Parathyroid adenoma (tissue), 2 donors: ENCODE measurements at regions not wholly inside any gene's neighbourhood (a gene's known extent, or its start where the extent isn't known, plus 50 kb on each side); places are given as distances from the start of the nearest gene placed in this dataset.
"Not testable (repeated sequence)": the region's sequence is repeated elsewhere in the genome, so short reads cannot be mapped to it uniquely, and the experiment has no call there.

Source experiments
- H2AFZ ChIP-seq: fragments of 300-600 bp; sonication (generic); one replicate; pipeline ENCODE4 v1.7.0; 2017; ENCODE audit warnings: antibody characterized with exemption, mild to moderate bottlenecking
- H3K27ac ChIP-seq: fragments of 300-600 bp; sonication (generic); one replicate; pipeline ENCODE4 v1.7.0; 2017
- H3K27me3 ChIP-seq: fragments of 300-600 bp; sonication (generic); one replicate; pipeline ENCODE4 v1.7.0; 2017; ENCODE audit warnings: low read length; ENCODE audit not compliant: control insufficient read depth, insufficient read depth
- H3K36me3 ChIP-seq: fragments of 300-600 bp; sonication (generic); one replicate; pipeline ENCODE4 v1.7.0; 2017; ENCODE audit warnings: low read length; ENCODE audit not compliant: control insufficient read depth, insufficient read depth
- H3K4me1 ChIP-seq: fragments of 300-600 bp; sonication (generic); one replicate; pipeline ENCODE4 v1.7.0; 2017; ENCODE audit warnings: control low read depth
- H3K4me2 ChIP-seq: fragments of 300-600 bp; sonication (generic); one replicate; pipeline ENCODE4 v1.7.0; 2017; ENCODE audit warnings: low read length
- H3K4me3 ChIP-seq: fragments of 300-600 bp; sonication (generic); one replicate; pipeline ENCODE4 v1.7.0; 2017; ENCODE audit warnings: low read depth, low read length
- H3K79me2 ChIP-seq: fragments of 300-600 bp; sonication (generic); one replicate; pipeline ENCODE4 v1.7.0; 2017; ENCODE audit warnings: control low read depth
- H3K9ac ChIP-seq: fragments of 300-600 bp; sonication (generic); one replicate; pipeline ENCODE4 v1.7.0; 2017; ENCODE audit warnings: mild to moderate bottlenecking
- H3K9me3 ChIP-seq: fragments of 300-600 bp; sonication (generic); one replicate; pipeline ENCODE4 v1.7.0; 2017; ENCODE audit warnings: low read length; ENCODE audit not compliant: control insufficient read depth
- TF ChIP-seq, protein P1 (sequence below): fragments of 300-600 bp; sonication (generic); IDR thresholded peaks from one replicate; pipeline ENCODE4 v1.7.0; 2017; ENCODE audit warnings: antibody characterized with exemption, mild to moderate bottlenecking
- donor health status: primary hyperparathyroidism.

GRCh38 chr5:57069115-57069835 is 104.6 kb upstream of the GPBP1 start:
- Histone ChIP-seq H3K79me2 (no peaks in the 10 kb centered on the region), H3K27me3 (no peaks in the 10 kb centered on the region), H3K4me1 (no peaks in the 10 kb centered on the region), H3K9ac (no peak overlapping the region), H3K9me3 (no peaks in the 10 kb centered on the region), H3K36me3 (no peaks in the 10 kb centered on the region), H3K4me2 (no peak overlapping the region), H2AFZ (no peak overlapping the region), H3K27ac (no peak overlapping the region), H3K4me3 (no peak overlapping the region)
- TF ChIP-seq, protein P1, sequence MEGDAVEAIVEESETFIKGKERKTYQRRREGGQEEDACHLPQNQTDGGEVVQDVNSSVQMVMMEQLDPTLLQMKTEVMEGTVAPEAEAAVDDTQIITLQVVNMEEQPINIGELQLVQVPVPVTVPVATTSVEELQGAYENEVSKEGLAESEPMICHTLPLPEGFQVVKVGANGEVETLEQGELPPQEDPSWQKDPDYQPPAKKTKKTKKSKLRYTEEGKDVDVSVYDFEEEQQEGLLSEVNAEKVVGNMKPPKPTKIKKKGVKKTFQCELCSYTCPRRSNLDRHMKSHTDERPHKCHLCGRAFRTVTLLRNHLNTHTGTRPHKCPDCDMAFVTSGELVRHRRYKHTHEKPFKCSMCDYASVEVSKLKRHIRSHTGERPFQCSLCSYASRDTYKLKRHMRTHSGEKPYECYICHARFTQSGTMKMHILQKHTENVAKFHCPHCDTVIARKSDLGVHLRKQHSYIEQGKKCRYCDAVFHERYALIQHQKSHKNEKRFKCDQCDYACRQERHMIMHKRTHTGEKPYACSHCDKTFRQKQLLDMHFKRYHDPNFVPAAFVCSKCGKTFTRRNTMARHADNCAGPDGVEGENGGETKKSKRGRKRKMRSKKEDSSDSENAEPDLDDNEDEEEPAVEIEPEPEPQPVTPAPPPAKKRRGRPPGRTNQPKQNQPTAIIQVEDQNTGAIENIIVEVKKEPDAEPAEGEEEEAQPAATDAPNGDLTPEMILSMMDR = no peak

- H2AFZ ChIP-seq = no peak overlapping the region
- no peaks in the 10 kb centered on the region for H3K36me3 ChIP-seq
- no peaks in the 10 kb centered on the region for H3K27me3 ChIP-seq
- TF ChIP-seq, protein P1 = no peak
- no peaks in the 10 kb centered on the region for H3K79me2 ChIP-seq
- no peaks in the 10 kb centered on the region for H3K9me3 ChIP-seq
- no peak overlapping the region for H3K9ac ChIP-seq
- H3K4me3 ChIP-seq = no peak overlapping the region
- H3K27ac ChIP-seq = no peak overlapping the region
- H3K4me1 ChIP-seq = no peaks in the 10 kb centered on the region
- H3K4me2 ChIP-seq = no peak overlapping the region
Measured at GRCh38 chr5:57072218-57072892, 101.5 kb upstream of the GPBP1 start.

- no peaks in the 10 kb centered on the region for H3K36me3 ChIP-seq
- no peaks in the 10 kb centered on the region for H3K79me2 ChIP-seq
- no peaks in the 10 kb centered on the region for H3K27me3 ChIP-seq
- no peaks in the 10 kb centered on the region for H3K9me3 ChIP-seq
- TF ChIP-seq, protein P1 = peak; percentile 8
- no peak overlapping the region for H3K9ac ChIP-seq
- H2AFZ ChIP-seq = no peak overlapping the region
- no peaks in the 10 kb centered on the region for H3K4me1 ChIP-seq
- no peak overlapping the region for H3K4me2 ChIP-seq
- no peak overlapping the region for H3K4me3 ChIP-seq
- no peak overlapping the region for H3K27ac ChIP-seq
Measured at GRCh38 chr5:57082441-57083067, 91.3 kb upstream of the GPBP1 start.

DNA sequence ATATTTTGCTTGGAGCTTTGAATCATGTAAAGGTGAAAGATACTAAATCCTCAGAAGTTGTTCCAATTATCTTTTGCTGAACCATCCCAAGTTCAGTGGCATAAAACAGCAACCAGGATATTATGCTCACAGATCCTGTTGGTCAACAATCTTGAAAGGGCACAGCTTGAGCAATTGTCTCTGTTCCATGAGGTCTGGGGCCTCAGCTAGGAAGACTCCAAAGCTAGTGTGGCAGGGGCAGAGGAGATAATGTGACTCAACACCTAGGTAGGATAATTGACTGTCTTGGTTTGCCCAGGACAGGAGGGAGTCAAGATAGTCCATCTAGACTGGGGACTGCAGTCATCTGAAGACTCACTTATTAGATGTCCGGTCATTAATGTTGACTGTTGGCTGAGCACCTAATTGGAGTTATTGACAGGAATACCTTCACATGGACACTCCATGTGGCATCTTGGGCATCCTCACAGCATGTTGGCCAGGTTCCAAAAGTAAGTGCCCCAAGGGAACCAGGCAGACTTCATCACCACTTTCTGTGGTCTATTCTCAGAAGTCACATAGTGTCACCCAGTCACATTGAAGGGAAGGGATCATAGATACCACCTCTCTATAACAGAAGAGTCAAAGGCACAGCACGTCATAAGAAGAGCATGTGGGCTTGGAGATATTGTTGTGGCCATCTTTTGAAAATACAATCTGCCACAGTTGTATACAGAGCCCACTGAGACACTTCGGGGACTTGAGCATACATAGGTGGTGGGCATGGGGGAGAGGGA is 88.4 kb upstream of the GPBP1 start:
- H3K9me3 ChIP-seq = no peaks in the 10 kb centered on the region
- H3K4me3 ChIP-seq = no peak overlapping the region
- H3K79me2 ChIP-seq = no peaks in the 10 kb centered on the region
- H3K27me3 ChIP-seq = no peaks in the 10 kb centered on the region
- H3K4me1 ChIP-seq = no peaks in the 10 kb centered on the region
- TF ChIP-seq, protein P1 = no peak
- H3K9ac ChIP-seq = no peak overlapping the region
- no peak overlapping the region for H3K4me2 ChIP-seq
- H3K27ac ChIP-seq = no peak overlapping the region
- no peaks in the 10 kb centered on the region for H3K36me3 ChIP-seq
- no peak overlapping the region for H2AFZ ChIP-seq

DNA sequence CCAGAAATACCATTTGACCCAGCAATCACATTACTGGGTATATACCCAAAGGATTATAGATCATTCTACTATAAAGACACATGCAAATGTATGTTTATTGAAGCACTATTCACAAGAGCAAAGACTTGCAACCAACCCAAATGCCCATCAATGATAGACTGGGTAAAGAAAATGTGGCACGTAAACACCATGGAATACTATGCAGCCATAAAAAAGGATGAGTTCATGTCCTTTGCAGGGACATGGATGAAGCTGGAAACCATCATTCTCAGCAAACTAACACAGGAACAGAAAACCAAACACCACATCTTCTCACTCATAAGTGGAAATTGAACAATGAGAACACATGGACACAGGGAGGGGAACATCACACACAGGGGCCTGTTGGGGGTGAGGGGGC is 85.9 kb upstream of the GPBP1 start:
- H3K4me1 ChIP-seq, H3K9me3 ChIP-seq, H3K4me3 ChIP-seq, H3K36me3 ChIP-seq, H2AFZ ChIP-seq, H3K9ac ChIP-seq, H3K27me3 ChIP-seq, H3K4me2 ChIP-seq, H3K79me2 ChIP-seq, H3K27ac ChIP-seq: not testable (repeated sequence)
